ENCODE measurements at regions not wholly inside any gene's neighbourhood (a gene's known extent, or its start where the extent isn't known, plus 50 kb on each side); places are given as distances from the start of the nearest gene placed in this dataset.

- no peak for FAIRE-seq
- in situ Hi-C loops (cut with MboI): no loop called here
These were observed 471.0 kb upstream of the PBX1 start for GRCh38 chr1:164087906-164088453.

More at GRCh38 chr1:164087906-164088453, 471.0 kb upstream of the PBX1 start:
- Histone ChIP-seq H3K9me3 (replicated peaks; ENCODE audit: control insufficient read depth, insufficient read depth, low read length) (no peaks in the 10 kb centered on the region; the same call in 2 of the 3 replicates), H3K4me1 (ENCODE audit: control insufficient read depth, insufficient read depth, low read length) (no peaks in the 10 kb centered on the region), H3K27me3 (replicated peaks in 1 of 2; ENCODE audit: control insufficient read depth in 2 of 2, insufficient read depth in 2 of 2, low read length in 1 of 2) (no peaks in the 10 kb centered on the region), H3K79me2 (ENCODE audit: control insufficient read depth, insufficient read depth, low read length) (no peaks in the 10 kb centered on the region), H4K20me1 (ENCODE audit: control insufficient read depth, insufficient read depth) (no peaks in the 10 kb centered on the region), H3K4me2 (ENCODE audit: control insufficient read depth, insufficient read depth) (no peak overlapping the region), H3K9ac (ENCODE audit: control insufficient read depth, insufficient read depth, low read length) (no peak overlapping the region), H3K36me3 (ENCODE audit: control insufficient read depth in 2 of 2, insufficient read depth in 2 of 2, low read length in 1 of 2) (no peaks in the 10 kb centered on the region), H3K4me3 (no peak overlapping the region), H2AFZ (ENCODE audit: control insufficient read depth, low read depth, low read length) (no peak overlapping the region), H3K27ac (ENCODE audit: control insufficient read depth, insufficient read depth) (no peak overlapping the region)
- DNase-seq (ENCODE audit: low read depth, low spot score) (no peak), ATAC-seq (no peak)
- no TSS peak for BruUV-seq (replicated peaks)
- ChIA-PET CTCF (no interaction called here), POLR2A (no interaction called here), SMC1A (ENCODE audit: uncharacterized antibody, unreplicated experiment) (no interaction called here), RAD21 (ENCODE audit: unreplicated experiment) (no interaction called here)
- TF ChIP-seq IKZF1 (conservative IDR thresholded peaks at IDR 0.05): no peak
- TF ChIP-seq MYB (IDR thresholded peaks at IDR 0.05; ENCODE audit: borderline replicate concordance, low read depth, low read length): no peak
- no peak for TF ChIP-seq BRCA1 (IDR thresholded peaks at IDR 0.05; ENCODE audit: low read depth, low read length)
- TF ChIP-seq STAT3 (IDR thresholded peaks at IDR 0.05; ENCODE audit: low read depth, low read length): no peak
- TF ChIP-seq ZNF274 (IDR thresholded peaks at IDR 0.05; ENCODE audit: insufficient read depth, insufficient read length): no peak
- TF ChIP-seq ZNF687 (IDR thresholded peaks at IDR 0.05): no peak
- TF ChIP-seq TCF3 (IDR thresholded peaks at IDR 0.05; ENCODE audit: borderline replicate concordance, insufficient read depth, low read depth, low read length): no peak
- no peak for TF ChIP-seq POLR2A (IDR thresholded peaks at IDR 0.05; ENCODE audit: low read depth, low read length)
- TF ChIP-seq FOS (IDR thresholded peaks at IDR 0.05; ENCODE audit: borderline replicate concordance, extremely low read depth, insufficient read length): no peak
- TF ChIP-seq ZNF207 (IDR thresholded peaks at IDR 0.05; ENCODE audit: borderline replicate concordance): no peak
- WGBS (ENCODE audit: insufficient coverage, insufficient replicate concordance, low lambda C conversion rate, missing lambda C conversion rate): 0% methylated on average over 6 of the region's 6 CpGs
- intact Hi-C loops (cut with micrococcal nuclease; ENCODE audit: unreplicated experiment): no loop called here
